ENCODE measurements at regions not wholly inside any gene's neighbourhood (a gene's known extent, or its start where the extent isn't known, plus 50 kb on each side); places are given as distances from the start of the nearest gene placed in this dataset.

DNA sequence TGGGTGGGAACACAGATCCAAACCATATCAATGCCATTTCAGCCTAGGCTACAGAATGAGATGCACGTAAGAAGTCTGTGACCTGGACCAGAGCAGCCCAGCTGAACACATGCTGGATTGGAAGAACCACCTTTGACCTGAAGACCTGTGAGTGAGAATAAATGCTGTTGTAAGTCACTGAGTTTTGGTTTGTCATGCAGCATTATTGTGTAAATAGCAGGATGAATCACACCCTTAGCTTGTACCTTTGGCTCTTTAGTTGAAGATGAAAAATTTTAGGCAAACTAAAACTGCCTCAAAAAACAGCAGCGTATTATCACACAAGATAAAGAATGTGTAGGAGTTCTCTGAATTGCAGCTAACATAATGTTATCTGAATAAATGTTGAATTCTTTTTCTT, 199.4 kb upstream of the LRIG3 start:
- Mint-ChIP-seq H3K4me3 (ENCODE audit: low read depth, unreplicated experiment) (no peak overlapping the region), H3K9me3 (ENCODE audit: low read depth, unreplicated experiment) (peaks cover 5% of the 10 kb centered on the region), H3K4me1 (ENCODE audit: low read depth, unreplicated experiment) (no peaks in the 10 kb centered on the region), H3K27ac (ENCODE audit: unreplicated experiment) (no peak overlapping the region), H3K27me3 (ENCODE audit: unreplicated experiment) (no peaks in the 10 kb centered on the region), H3K36me3 (ENCODE audit: insufficient read depth, unreplicated experiment) (no peaks in the 10 kb centered on the region)
- TF ChIP-seq, protein P1, sequence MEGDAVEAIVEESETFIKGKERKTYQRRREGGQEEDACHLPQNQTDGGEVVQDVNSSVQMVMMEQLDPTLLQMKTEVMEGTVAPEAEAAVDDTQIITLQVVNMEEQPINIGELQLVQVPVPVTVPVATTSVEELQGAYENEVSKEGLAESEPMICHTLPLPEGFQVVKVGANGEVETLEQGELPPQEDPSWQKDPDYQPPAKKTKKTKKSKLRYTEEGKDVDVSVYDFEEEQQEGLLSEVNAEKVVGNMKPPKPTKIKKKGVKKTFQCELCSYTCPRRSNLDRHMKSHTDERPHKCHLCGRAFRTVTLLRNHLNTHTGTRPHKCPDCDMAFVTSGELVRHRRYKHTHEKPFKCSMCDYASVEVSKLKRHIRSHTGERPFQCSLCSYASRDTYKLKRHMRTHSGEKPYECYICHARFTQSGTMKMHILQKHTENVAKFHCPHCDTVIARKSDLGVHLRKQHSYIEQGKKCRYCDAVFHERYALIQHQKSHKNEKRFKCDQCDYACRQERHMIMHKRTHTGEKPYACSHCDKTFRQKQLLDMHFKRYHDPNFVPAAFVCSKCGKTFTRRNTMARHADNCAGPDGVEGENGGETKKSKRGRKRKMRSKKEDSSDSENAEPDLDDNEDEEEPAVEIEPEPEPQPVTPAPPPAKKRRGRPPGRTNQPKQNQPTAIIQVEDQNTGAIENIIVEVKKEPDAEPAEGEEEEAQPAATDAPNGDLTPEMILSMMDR (IDR thresholded peaks at IDR 0.05; ENCODE audit: unreplicated experiment), result no peak
- CTCF ChIA-PET, result no interaction called here
- BruUV-seq (replicated peaks), result no TSS peak
- intact Hi-C loops (cut with micrococcal nuclease; ENCODE audit: unreplicated experiment), result no loop called here
- DNase-seq, result no peak

DNA sequence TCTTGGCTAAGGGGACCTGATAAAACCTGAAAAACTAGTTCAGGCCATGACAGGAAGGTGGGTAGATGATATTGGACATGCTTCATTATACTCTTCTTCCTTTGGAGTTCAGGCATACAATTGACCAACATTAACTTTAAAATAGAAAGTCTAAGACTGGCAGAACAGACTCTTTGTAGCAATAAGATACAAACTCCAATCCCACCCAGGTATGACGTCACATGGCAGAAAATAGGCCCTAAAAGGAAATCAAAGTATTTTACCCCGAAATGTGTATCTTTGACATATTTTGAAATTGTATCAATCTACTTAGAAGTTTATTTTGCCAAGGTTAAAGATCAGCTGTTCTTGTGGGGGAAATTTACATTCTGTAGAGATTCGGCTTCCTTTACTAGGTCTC, 198.1 kb upstream of the LRIG3 start:
- CTCF ChIA-PET, result no interaction called here
- TF ChIP-seq, protein P1 (IDR thresholded peaks at IDR 0.05; ENCODE audit: unreplicated experiment), result no peak
- Mint-ChIP-seq H3K27ac (ENCODE audit: unreplicated experiment) (no peak overlapping the region), H3K9me3 (ENCODE audit: low read depth, unreplicated experiment) (peaks cover 5% of the 10 kb centered on the region), H3K4me1 (ENCODE audit: low read depth, unreplicated experiment) (peaks cover 7% of the 10 kb centered on the region), H3K36me3 (ENCODE audit: insufficient read depth, unreplicated experiment) (no peaks in the 10 kb centered on the region), H3K4me3 (ENCODE audit: low read depth, unreplicated experiment) (no peak overlapping the region), H3K27me3 (ENCODE audit: unreplicated experiment) (no peaks in the 10 kb centered on the region)
- no TSS peak for BruUV-seq (replicated peaks)
- intact Hi-C loops (cut with micrococcal nuclease; ENCODE audit: unreplicated experiment), result no loop called here
- DNase-seq, result no peak

DNA sequence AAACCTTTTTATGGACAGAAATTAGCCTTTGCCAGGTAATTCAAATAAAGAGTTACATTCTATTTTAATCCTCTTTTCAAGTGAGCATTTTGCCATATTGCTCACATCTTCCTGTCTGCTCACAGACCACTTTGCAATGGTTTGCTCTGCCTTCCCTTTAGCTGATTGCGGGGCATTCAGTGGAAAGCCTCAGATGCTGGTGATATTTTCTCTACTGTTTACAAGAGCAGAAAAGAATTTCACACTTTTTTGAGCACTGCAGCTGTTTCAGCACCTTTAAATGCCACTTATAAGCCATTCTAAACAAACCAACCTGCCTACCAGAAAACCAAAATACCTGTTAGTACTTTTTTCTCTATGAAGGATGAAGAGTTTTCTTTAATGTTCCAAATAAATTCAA, 195.7 kb upstream of the LRIG3 start:
- no peak for DNase-seq
- intact Hi-C loops (cut with micrococcal nuclease; ENCODE audit: unreplicated experiment), result no loop called here
- Mint-ChIP-seq H3K27me3 (ENCODE audit: unreplicated experiment) (no peaks in the 10 kb centered on the region), H3K4me1 (ENCODE audit: low read depth, unreplicated experiment) (peaks cover 7% of the 10 kb centered on the region), H3K36me3 (ENCODE audit: insufficient read depth, unreplicated experiment) (no peaks in the 10 kb centered on the region), H3K27ac (ENCODE audit: unreplicated experiment) (no peak overlapping the region), H3K9me3 (ENCODE audit: low read depth, unreplicated experiment) (peaks cover 5% of the 10 kb centered on the region), H3K4me3 (ENCODE audit: low read depth, unreplicated experiment) (no peak overlapping the region)
- BruUV-seq (replicated peaks), result no TSS peak
- TF ChIP-seq, protein P1 (IDR thresholded peaks at IDR 0.05; ENCODE audit: unreplicated experiment), result no peak
- CTCF ChIA-PET, result no interaction called here

DNA sequence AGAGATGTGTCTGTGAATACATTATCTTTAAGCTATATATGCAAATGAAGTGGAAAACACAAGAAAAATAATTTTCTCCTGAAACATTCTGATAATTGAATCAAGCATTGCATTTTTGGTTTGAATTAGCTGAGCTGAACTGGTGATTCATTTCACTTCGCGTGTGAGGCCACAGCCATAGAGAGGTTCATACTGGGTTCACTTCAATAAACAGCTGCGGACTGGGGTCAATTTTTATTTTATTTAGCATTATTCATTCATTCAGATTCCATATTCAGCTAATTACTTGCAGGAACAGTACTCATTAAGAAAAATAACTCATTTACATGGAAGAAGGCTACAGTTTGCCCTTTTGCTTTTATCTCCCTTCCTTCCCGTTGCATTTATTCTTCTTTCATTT, 195.2 kb upstream of the LRIG3 start:
- TF ChIP-seq, protein P1 (IDR thresholded peaks at IDR 0.05; ENCODE audit: unreplicated experiment), result no peak
- BruUV-seq (replicated peaks), result no TSS peak
- H3K9me3 Mint-ChIP-seq (ENCODE audit: low read depth, unreplicated experiment), result peaks cover 5% of the 10 kb centered on the region
- CTCF ChIA-PET, result no interaction called here
- no peak for DNase-seq
- peaks cover 7% of the 10 kb centered on the region for H3K4me1 Mint-ChIP-seq (ENCODE audit: low read depth, unreplicated experiment)
- H3K4me3 Mint-ChIP-seq (ENCODE audit: low read depth, unreplicated experiment), result no peak overlapping the region
- no peaks in the 10 kb centered on the region for H3K36me3 Mint-ChIP-seq (ENCODE audit: insufficient read depth, unreplicated experiment)
- intact Hi-C loops (cut with micrococcal nuclease; ENCODE audit: unreplicated experiment), result no loop called here
- no peaks in the 10 kb centered on the region for H3K27me3 Mint-ChIP-seq (ENCODE audit: unreplicated experiment)
- H3K27ac Mint-ChIP-seq (ENCODE audit: unreplicated experiment), result no peak overlapping the region

All from Calu3 (cell line).